Activated T-cell treated with anti-CD3 and anti-CD28 coated beads, Interleukin-2, amount 50 U/mL, for 4 hours (primary cell): ENCODE measurements at regions not wholly inside any gene's neighbourhood (a gene's known extent, or its start where the extent isn't known, plus 50 kb on each side); places are given as distances from the start of the nearest gene placed in this dataset.

Experiments used
- ATAC-seq, 2 donors: fragments of 200-7000 bp; cut with Tn5 transposase; one replicate each; pipeline ENCODE4 v1.10.0; 2021
- DNase-seq: peaks from one replicate; pipeline ENCODE4 v3.0.0-alpha.2; 2020
- H3K27me3 Mint-ChIP-seq: one replicate; pipeline ENCODE4 v1.8.0; 2021; ENCODE audit warnings: low read depth, mixed read lengths
- H3K36me3 Mint-ChIP-seq: one replicate; pipeline ENCODE4 v1.8.0; 2022; ENCODE audit warnings: mixed read lengths; ENCODE audit not compliant: insufficient read depth
- H3K4me1 Mint-ChIP-seq: one replicate; pipeline ENCODE4 v1.8.0; 2021; ENCODE audit warnings: low read depth, mixed read lengths
- H3K4me3 Mint-ChIP-seq: one replicate; pipeline ENCODE4 v1.8.0; 2021; ENCODE audit warnings: mild to moderate bottlenecking, moderate library complexity, mixed read lengths
- H3K9me3 Mint-ChIP-seq: one replicate; pipeline ENCODE4 v1.8.0; 2021; ENCODE audit warnings: mixed read lengths

DNA sequence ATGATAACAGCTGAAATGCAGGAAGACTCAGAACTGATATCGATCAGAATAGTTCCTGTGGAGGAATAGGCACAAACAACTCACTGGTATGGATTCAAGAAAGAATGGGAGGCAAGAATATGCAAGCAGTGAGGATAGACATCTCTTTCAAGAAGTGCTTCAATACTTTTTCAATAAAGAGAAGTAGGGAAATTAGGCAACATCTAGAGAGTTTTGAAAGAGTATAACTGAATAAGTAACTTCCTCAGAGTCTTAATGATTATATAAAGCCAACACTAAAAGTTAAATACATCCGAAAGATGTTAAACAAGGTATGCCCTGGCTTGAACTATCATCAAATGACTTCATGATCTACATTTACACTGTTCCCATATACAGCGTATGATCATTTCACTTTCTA, 1443.0 kb downstream of the PCDH7 start:
- no peak for DNase-seq
- Mint-ChIP-seq H3K4me3 (no peak overlapping the region), H3K4me1 (no peaks in the 10 kb centered on the region), H3K36me3 (no peaks in the 10 kb centered on the region), H3K27me3 (no peaks in the 10 kb centered on the region), H3K9me3 (peaks cover 4% of the 10 kb centered on the region)
- no peak for ATAC-seq

DNA sequence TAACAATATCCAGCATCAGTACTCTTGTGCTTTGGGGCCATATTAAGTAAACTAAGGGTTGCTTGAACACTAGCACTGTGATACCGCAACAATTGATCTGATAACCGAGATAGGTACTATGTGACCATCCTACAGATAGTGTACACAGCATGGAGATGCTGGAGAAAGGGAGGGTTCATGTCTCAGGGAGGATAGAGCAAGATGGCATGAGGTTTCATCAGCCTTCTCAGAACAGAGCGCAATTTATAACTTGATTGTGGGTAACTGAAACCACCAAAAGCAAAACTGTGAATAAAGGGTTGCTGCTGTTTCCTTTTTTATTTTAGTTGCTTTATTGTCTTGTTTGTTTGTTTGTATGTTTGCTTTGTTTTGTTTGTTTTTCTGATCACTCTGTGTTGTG, 1449.7 kb downstream of the PCDH7 start:
- Mint-ChIP-seq H3K36me3 (no peaks in the 10 kb centered on the region), H3K4me1 (no peaks in the 10 kb centered on the region), H3K9me3 (peaks cover 12% of the 10 kb centered on the region), H3K27me3 (no peaks in the 10 kb centered on the region), H3K4me3 (no peak overlapping the region)
- no peak for ATAC-seq
- no peak for DNase-seq

DNA sequence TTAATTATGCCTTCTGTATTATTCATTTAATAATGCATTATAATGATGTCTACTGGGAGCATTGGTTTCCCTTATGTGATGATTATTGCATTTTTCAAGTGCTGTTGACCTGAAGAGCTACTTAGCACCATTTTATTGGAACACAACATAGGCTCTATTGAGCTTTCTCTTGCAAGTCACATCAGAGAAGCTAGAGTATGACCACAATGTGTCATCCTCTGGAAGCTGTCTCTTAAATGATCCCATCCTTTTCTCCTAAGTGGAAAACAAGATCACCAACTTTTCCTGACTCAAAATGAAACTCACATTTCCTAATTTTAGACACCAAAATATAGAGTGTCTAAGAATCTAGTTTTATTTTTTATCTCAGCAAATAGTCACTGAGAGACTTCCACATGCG, 1451.9 kb downstream of the PCDH7 start:
- Mint-ChIP-seq H3K4me1 (no peaks in the 10 kb centered on the region), H3K36me3 (no peaks in the 10 kb centered on the region)

DNA sequence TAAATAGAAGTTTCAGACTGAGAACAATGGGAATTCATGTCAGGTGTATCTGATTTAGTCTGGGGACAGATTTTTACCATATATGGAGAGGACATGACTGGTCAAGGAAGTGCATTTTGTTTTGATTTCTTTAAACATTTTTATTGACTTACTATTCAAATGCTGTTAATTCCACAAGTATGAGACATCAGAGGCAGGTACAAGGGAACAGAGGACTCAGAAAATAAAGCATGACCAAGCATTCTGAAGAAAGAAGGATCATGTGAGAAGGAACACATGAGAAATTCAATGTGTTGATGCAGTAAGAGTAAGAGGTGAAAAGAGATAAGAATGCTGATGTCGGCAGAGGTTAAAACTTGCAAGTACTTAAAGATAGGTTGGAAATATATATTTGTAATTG, 1452.6 kb downstream of the PCDH7 start:
- Mint-ChIP-seq H3K27me3 (no peaks in the 10 kb centered on the region), H3K4me3 (no peak overlapping the region), H3K9me3 (peaks cover 12% of the 10 kb centered on the region), H3K36me3 (no peaks in the 10 kb centered on the region), H3K4me1 (no peaks in the 10 kb centered on the region)
- DNase-seq (no peak), ATAC-seq (no peak)

More for the DNA sequence above, 1451.9 kb downstream of the PCDH7 start:
- Mint-ChIP-seq H3K9me3 (peaks cover 12% of the 10 kb centered on the region), H3K27me3 (no peaks in the 10 kb centered on the region), H3K4me3 (no peak overlapping the region)
- DNase-seq (no peak), ATAC-seq (no peak)

DNA sequence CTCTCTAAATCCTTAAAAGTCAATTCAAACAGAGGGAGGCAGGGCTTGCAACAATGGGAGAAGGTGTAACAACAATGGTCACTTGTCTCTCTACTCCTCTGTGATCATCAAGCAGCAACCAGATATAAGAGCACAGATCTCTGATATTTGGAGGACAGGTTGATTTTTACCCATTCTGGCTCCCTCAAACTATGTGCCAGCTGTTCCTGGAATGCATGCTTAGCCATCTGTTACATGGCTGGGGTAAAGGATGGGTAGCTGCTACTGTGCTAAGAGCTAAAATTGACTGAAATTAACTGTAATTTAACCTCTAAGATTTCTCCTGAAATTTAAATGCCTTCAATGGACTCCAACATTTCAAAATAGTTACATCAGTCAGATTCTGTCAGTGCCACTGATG, 1459.9 kb downstream of the PCDH7 start:
- Mint-ChIP-seq H3K4me3 (no peak overlapping the region), H3K27me3 (no peaks in the 10 kb centered on the region), H3K36me3 (no peaks in the 10 kb centered on the region), H3K4me1 (no peaks in the 10 kb centered on the region), H3K9me3 (peaks cover 21% of the 10 kb centered on the region)
- DNase-seq: no peak
- ATAC-seq: no peak

DNA sequence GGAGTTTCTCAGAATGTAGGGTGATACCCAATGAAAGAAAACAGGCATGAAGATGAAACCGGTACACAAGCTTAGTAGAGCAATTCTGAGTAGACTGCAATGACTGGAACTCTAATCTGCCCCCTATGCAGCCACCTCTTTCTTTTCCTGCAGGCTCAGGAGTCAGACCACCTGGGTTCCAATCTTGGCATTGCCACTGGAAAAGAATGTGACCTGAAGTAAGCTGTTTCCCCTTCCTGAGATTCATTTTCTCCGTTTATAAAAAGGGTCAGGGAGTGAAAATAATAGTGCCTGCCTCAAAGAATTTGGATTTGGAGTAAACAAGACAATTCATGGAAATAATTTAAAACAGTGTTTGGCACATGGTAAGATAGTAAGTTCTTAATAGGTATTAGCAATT, 1464.0 kb downstream of the PCDH7 start:
- Mint-ChIP-seq H3K4me1 (no peaks in the 10 kb centered on the region), H3K9me3 (peaks cover 15% of the 10 kb centered on the region), H3K4me3 (no peak overlapping the region), H3K36me3 (no peaks in the 10 kb centered on the region), H3K27me3 (no peaks in the 10 kb centered on the region)
- ATAC-seq: no peak
- DNase-seq: no peak

DNA sequence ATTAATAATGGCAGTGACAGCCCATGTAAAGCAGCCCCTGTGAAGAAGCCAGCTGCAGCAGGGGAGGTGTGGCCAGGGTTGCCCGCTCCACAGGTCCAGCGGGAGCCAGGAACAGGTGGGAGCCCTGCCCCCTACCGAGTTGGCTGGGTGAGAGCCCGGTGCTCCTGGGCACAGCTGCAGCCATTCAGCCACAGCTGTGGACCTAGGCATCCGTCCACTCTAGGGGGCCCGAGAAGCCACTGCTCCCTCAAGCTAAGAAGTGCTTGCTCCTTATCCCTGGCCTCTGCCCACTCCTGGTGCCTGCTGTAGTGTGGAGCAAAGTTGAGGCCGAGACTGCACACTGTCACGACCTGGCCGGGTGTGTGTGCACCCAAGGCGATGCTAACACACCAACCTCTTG, 1469.0 kb downstream of the PCDH7 start:
- no peak for DNase-seq
- Mint-ChIP-seq H3K4me3 (no peak overlapping the region), H3K9me3 (peaks cover 10% of the 10 kb centered on the region), H3K36me3 (no peaks in the 10 kb centered on the region), H3K27me3 (no peaks in the 10 kb centered on the region), H3K4me1 (no peaks in the 10 kb centered on the region)
- no peak for ATAC-seq

DNA sequence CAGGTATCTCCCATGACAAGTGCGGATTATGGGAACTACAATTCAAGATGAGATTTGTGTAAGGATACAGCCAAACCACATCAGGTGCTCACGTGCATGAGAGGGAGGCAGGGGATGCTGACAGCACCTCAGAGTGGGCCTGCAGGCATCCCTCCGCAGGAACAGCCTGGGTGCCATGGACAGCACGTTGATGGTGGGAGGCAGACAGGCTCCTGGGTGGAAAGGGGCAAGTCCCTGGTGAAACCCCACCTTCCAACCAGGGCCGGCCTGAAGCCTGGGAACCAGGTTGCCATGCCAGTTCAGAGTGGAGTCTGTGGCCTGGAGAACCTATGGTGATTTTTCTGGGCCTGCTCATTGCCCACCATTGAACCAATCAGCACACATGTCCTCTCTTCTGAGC, 1469.6 kb downstream of the PCDH7 start:
- ATAC-seq: no peak
- no peaks in the 10 kb centered on the region for H3K36me3 Mint-ChIP-seq
- H3K4me3 Mint-ChIP-seq: no peak overlapping the region
- H3K9me3 Mint-ChIP-seq: peaks cover 12% of the 10 kb centered on the region
- H3K4me1 Mint-ChIP-seq: no peaks in the 10 kb centered on the region
- DNase-seq: no peak
- H3K27me3 Mint-ChIP-seq: no peaks in the 10 kb centered on the region

DNA sequence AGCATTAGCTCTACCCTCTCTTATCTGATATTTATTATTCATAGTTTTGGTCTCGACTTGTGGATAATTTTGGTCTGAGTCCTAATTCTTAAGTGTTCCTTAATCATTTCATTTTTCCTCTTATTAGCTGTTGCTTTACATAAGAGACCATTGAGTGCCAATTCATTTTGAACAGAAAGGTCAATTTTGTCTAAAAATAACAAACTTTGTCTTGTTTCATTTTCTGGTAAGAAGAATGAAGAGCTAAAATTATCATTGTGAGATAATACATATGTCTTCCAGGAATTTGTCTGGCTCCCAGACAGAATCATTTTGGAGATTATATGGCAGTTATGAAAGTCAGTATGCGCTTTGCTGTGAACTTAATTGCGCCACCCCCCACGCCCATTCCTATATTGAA, 1471.8 kb downstream of the PCDH7 start:
- H3K27me3 Mint-ChIP-seq: no peaks in the 10 kb centered on the region
- no peaks in the 10 kb centered on the region for H3K4me1 Mint-ChIP-seq
- DNase-seq (no peak), ATAC-seq (no peak)
- H3K9me3 Mint-ChIP-seq: peaks cover 11% of the 10 kb centered on the region
- no peak overlapping the region for H3K4me3 Mint-ChIP-seq
- no peaks in the 10 kb centered on the region for H3K36me3 Mint-ChIP-seq

DNA sequence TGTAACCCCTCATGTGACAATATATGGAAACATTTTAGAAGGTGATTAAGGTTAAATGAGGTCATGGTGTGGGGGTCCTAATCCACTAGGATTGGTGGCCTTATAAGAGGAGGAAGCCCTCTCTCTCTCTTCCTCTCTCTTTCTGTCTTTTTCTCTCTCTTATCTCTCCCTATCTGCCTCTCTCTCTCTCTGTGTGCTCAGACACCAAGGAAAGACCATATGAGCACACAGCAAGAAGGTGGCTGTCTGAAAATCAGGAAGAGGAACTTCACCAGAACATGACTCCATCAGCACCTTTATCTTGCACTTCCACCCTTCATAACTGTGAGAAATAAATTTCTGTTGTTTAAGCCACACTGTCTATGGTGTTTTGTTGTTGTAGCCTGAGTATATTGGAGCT, 1472.2 kb downstream of the PCDH7 start:
- Mint-ChIP-seq H3K4me3 (no peak overlapping the region), H3K27me3 (no peaks in the 10 kb centered on the region), H3K36me3 (no peaks in the 10 kb centered on the region), H3K9me3 (peaks cover 13% of the 10 kb centered on the region), H3K4me1 (no peaks in the 10 kb centered on the region)
- ATAC-seq: no peak
- DNase-seq: no peak

DNA sequence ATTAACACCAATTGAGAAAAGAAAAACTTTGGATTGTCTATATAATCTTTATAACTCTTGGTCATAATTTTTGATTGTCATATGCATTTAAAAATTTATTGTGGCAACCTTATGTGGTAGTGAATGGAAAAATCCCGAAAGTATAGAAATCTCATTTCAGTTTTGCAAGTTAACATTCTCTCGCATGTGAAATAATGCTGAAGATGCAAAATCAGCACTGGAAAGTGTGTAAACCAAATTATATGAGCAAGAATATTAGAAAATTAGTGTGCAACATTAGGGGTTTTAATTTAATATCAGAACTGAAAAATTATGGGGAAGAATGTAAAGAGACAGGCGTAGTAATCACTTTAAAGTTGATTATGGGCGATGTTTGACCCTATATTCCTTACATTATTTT, 1472.8 kb downstream of the PCDH7 start:
- no peaks in the 10 kb centered on the region for H3K36me3 Mint-ChIP-seq
- DNase-seq (no peak), ATAC-seq (no peak)
- H3K4me1 Mint-ChIP-seq: no peaks in the 10 kb centered on the region
- H3K9me3 Mint-ChIP-seq: peaks cover 13% of the 10 kb centered on the region
- no peak overlapping the region for H3K4me3 Mint-ChIP-seq
- no peaks in the 10 kb centered on the region for H3K27me3 Mint-ChIP-seq

DNA sequence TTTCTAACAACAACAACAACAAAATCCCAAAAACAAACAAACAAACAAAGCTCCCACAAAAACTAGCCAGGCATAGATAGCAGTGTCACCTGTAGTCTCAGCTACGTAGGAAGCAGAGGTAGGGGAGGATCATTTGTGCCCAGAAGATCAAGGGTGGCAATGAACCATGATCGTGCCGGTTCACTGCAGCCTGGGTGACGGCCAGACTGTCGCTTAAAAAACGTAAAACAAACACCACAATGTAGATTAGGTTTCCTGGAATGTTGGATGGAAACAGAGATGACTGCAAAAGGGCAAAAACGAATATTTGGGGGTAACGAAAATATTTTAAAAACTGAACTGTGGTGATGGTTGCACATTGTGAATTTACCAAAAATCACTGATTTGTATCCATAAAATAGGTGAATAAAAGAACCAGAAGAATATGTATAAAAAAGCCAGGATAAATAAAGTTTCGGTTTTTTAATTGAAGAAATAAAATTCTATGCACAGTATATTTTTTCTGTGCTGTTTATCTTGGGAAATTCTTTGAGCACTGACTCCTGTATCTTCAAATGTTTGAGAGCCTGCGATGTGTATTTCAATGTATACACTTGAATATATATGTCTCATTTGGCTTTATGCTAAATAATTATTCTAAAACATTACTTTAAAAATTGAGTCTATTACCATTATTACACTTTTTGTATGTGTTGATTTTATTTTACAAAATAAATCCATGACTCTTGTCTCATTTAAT, 1477.0 kb downstream of the PCDH7 start:
- H3K27me3 Mint-ChIP-seq: no peaks in the 10 kb centered on the region
- DNase-seq: no peak
- ATAC-seq: no peak
- H3K4me3 Mint-ChIP-seq: no peak overlapping the region
- no peaks in the 10 kb centered on the region for H3K4me1 Mint-ChIP-seq
- peaks cover 17% of the 10 kb centered on the region for H3K9me3 Mint-ChIP-seq
- H3K36me3 Mint-ChIP-seq: no peaks in the 10 kb centered on the region

DNA sequence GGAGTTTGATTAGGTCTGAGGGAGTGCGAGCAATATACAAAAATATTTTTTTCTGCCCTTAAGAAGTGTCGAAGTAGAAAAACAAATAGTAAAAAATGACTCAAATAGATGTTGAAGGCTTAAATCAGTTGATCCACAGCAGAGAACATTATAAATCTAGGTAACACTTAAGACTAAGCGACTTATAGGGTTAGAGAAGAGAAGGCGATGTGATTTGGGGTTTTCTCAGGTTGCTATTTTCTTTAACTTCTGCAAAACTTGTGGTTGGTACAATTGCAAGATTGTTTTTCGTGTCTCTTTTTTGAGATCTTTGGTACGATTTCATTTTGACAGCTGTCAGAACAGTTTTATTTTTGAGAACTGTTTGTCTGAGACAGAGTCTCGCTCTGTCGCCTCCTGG, 1479.5 kb downstream of the PCDH7 start:
- Mint-ChIP-seq H3K36me3 (no peaks in the 10 kb centered on the region), H3K9me3 (peaks cover 11% of the 10 kb centered on the region), H3K4me1 (no peaks in the 10 kb centered on the region), H3K4me3 (no peak overlapping the region), H3K27me3 (no peaks in the 10 kb centered on the region)
- ATAC-seq: no peak
- no peak for DNase-seq

DNA sequence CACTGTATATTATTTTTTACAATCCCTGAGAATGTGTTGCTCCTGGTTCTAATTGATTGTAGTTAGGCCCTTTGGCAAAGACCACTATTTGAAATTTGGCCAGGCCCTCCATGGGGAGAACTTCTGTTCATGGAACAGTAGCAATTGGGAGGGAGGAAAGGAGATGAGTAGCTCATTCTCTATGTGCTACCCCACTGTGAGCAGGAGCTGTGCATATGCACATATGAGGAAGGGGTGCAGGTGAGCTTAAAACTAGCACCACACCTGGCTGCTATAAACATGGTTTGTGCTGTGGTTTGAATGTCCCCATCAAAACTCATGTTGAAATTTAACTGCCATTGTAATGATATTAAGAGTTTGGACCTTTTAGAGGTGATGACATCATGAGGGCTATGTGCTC, 1483.2 kb downstream of the PCDH7 start:
- Mint-ChIP-seq H3K36me3 (no peaks in the 10 kb centered on the region), H3K27me3 (no peaks in the 10 kb centered on the region), H3K9me3 (peaks cover 15% of the 10 kb centered on the region), H3K4me3 (no peak overlapping the region), H3K4me1 (no peaks in the 10 kb centered on the region)
- ATAC-seq (no peak), DNase-seq (no peak)

DNA sequence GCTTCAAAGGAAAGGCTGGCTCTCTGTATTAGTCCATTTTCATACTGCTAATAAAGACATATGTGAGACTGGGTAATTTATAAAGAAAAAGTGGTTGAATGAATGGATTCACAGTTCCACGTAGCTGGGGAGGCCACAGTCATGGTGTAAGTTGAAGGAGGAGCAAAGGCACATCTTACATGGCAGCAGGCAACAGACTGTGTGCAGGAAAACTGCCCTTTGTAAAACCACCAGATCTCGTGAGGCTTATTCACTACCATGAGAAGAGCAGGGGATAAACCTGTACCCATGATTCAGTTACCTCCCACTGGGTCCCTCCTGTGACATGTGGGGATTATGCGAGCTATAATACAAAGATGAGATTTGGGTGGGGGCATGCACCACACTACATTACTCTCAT, 1486.6 kb downstream of the PCDH7 start:
- Mint-ChIP-seq H3K27me3 (no peaks in the 10 kb centered on the region), H3K36me3 (no peaks in the 10 kb centered on the region), H3K4me3 (no peak overlapping the region), H3K4me1 (no peaks in the 10 kb centered on the region), H3K9me3 (peaks cover 21% of the 10 kb centered on the region)
- no peak for ATAC-seq
- no peak for DNase-seq

DNA sequence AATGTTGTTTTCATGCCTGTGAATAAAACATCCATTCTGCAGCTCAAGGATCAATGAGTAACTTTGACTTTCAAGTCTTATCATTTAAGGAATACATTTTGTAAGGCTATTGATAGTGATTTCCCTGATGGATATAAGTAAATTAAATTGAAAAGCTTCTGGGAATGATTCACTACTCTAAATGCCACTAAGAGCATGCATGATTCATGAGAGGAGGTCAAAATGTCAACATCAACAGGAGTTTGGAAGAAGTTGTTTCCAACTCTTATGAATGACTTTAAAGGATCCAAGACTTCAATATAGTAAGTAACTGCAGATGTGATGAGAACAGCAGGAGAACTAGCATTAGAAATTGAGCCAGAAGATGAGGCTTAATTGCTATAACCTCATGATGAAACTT, 1487.3 kb downstream of the PCDH7 start:
- Mint-ChIP-seq H3K36me3 (no peaks in the 10 kb centered on the region), H3K27me3 (no peaks in the 10 kb centered on the region), H3K4me1 (no peaks in the 10 kb centered on the region), H3K9me3 (peaks cover 21% of the 10 kb centered on the region), H3K4me3 (no peak overlapping the region)
- DNase-seq: no peak
- ATAC-seq: no peak
